ENCODE measurements at regions not wholly inside any gene's neighbourhood (a gene's known extent, or its start where the extent isn't known, plus 50 kb on each side); places are given as distances from the start of the nearest gene placed in this dataset.
A peak's percentile ranks its signal among the peaks of the same experiment; 100 is the strongest.
"Not testable (repeated sequence)": the region's sequence is repeated elsewhere in the genome, so short reads cannot be mapped to it uniquely, and the experiment has no call there.

- ChIA-PET POLR2A (ENCODE audit: low non-redundant PET) (no interaction called here), CTCF (no interaction called here)
- peaks cover 46% of the 10 kb centered on the region for H3K27me3 ChIP-seq (replicated peaks; ENCODE audit: insufficient read depth, low read depth, low read length, poor library complexity)
- BruUV-seq (replicated peaks), result no TSS peak
- no peak for DNase-seq (ENCODE audit: low spot score)
- no peaks in the 10 kb centered on the region for H3K9me3 ChIP-seq (ENCODE audit: low read depth, low read length, poor library complexity, severe bottlenecking)
- no peak for TF ChIP-seq EZH2 (IDR thresholded peaks at IDR 0.05; ENCODE audit: borderline replicate concordance, low read depth, low read length, poor library complexity, severe bottlenecking)
- TF ChIP-seq, protein P1, sequence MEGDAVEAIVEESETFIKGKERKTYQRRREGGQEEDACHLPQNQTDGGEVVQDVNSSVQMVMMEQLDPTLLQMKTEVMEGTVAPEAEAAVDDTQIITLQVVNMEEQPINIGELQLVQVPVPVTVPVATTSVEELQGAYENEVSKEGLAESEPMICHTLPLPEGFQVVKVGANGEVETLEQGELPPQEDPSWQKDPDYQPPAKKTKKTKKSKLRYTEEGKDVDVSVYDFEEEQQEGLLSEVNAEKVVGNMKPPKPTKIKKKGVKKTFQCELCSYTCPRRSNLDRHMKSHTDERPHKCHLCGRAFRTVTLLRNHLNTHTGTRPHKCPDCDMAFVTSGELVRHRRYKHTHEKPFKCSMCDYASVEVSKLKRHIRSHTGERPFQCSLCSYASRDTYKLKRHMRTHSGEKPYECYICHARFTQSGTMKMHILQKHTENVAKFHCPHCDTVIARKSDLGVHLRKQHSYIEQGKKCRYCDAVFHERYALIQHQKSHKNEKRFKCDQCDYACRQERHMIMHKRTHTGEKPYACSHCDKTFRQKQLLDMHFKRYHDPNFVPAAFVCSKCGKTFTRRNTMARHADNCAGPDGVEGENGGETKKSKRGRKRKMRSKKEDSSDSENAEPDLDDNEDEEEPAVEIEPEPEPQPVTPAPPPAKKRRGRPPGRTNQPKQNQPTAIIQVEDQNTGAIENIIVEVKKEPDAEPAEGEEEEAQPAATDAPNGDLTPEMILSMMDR (conservative IDR thresholded peaks at IDR 0.05; ENCODE audit: low read depth, low read length), result no peak
- H3K4me3 ChIP-seq (ENCODE audit: low read depth, low read length, poor library complexity, severe bottlenecking), result no peak overlapping the region
- no peaks in the 10 kb centered on the region for H3K36me3 ChIP-seq (ENCODE audit: insufficient read depth, low read length, poor library complexity, severe bottlenecking)
- H3K4me1 ChIP-seq (ENCODE audit: insufficient read depth, low read length, poor library complexity, severe bottlenecking), result no peaks in the 10 kb centered on the region
- intact Hi-C loops (cut with micrococcal nuclease; ENCODE audit: unreplicated experiment), result no loop called here
- no peak overlapping the region for H3K27ac ChIP-seq (ENCODE audit: low read depth, low read length, poor library complexity, severe bottlenecking)
Observed at GRCh38 chr20:63135411-63135810, 80.5 kb downstream of the YTHDF1 start.

- intact Hi-C loops (cut with micrococcal nuclease; ENCODE audit: unreplicated experiment); H3K4me3 ChIP-seq (ENCODE audit: low read depth, low read length, poor library complexity, severe bottlenecking); POLR2A ChIA-PET (ENCODE audit: low non-redundant PET); DNase-seq (ENCODE audit: low spot score); BruUV-seq (replicated peaks); H3K9me3 ChIP-seq (ENCODE audit: low read depth, low read length, poor library complexity, severe bottlenecking); H3K36me3 ChIP-seq (ENCODE audit: insufficient read depth, low read length, poor library complexity, severe bottlenecking); CTCF ChIA-PET; H3K4me1 ChIP-seq (ENCODE audit: insufficient read depth, low read length, poor library complexity, severe bottlenecking); H3K27ac ChIP-seq (ENCODE audit: low read depth, low read length, poor library complexity, severe bottlenecking): not testable (repeated sequence)
- peaks cover 45% of the 10 kb centered on the region for H3K27me3 ChIP-seq (replicated peaks; ENCODE audit: insufficient read depth, low read depth, low read length, poor library complexity)
Observed at GRCh38 chr20:63134711-63135361, 81.1 kb downstream of the YTHDF1 start.

GRCh38 chr20:63134201-63134612 is 81.7 kb downstream of the YTHDF1 start:
- H3K27ac ChIP-seq (ENCODE audit: low read depth, low read length, poor library complexity, severe bottlenecking), result no peak overlapping the region
- ChIA-PET POLR2A (ENCODE audit: low non-redundant PET) (no interaction called here), CTCF (no interaction called here)
- peak; percentile 19 for DNase-seq (ENCODE audit: low spot score)
- no peak for TF ChIP-seq EZH2 (IDR thresholded peaks at IDR 0.05; ENCODE audit: borderline replicate concordance, low read depth, low read length, poor library complexity, severe bottlenecking)
- TF ChIP-seq, protein P1 (conservative IDR thresholded peaks at IDR 0.05; ENCODE audit: low read depth, low read length), result no peak
- intact Hi-C loops (cut with micrococcal nuclease; ENCODE audit: unreplicated experiment), result no loop called here
- no TSS peak for BruUV-seq (replicated peaks)
- H3K27me3 ChIP-seq (replicated peaks; ENCODE audit: insufficient read depth, low read depth, low read length, poor library complexity), result peaks cover 45% of the 10 kb centered on the region
- H3K36me3 ChIP-seq (ENCODE audit: insufficient read depth, low read length, poor library complexity, severe bottlenecking), result no peaks in the 10 kb centered on the region
- H3K4me1 ChIP-seq (ENCODE audit: insufficient read depth, low read length, poor library complexity, severe bottlenecking), result no peaks in the 10 kb centered on the region
- no peak overlapping the region for H3K4me3 ChIP-seq (ENCODE audit: low read depth, low read length, poor library complexity, severe bottlenecking)
- H3K9me3 ChIP-seq (ENCODE audit: low read depth, low read length, poor library complexity, severe bottlenecking), result no peaks in the 10 kb centered on the region

GRCh38 chr20:63133481-63134091 is 82.3 kb downstream of the YTHDF1 start:
- intact Hi-C loops (cut with micrococcal nuclease; ENCODE audit: unreplicated experiment), result no loop called here
- no peaks in the 10 kb centered on the region for H3K9me3 ChIP-seq (ENCODE audit: low read depth, low read length, poor library complexity, severe bottlenecking)
- BruUV-seq (replicated peaks), result no TSS peak
- ChIA-PET POLR2A (ENCODE audit: low non-redundant PET) (no interaction called here), CTCF (no interaction called here)
- no peak for DNase-seq (ENCODE audit: low spot score)
- H3K36me3 ChIP-seq (ENCODE audit: insufficient read depth, low read length, poor library complexity, severe bottlenecking), result no peaks in the 10 kb centered on the region
- TF ChIP-seq EZH2 (IDR thresholded peaks at IDR 0.05; ENCODE audit: borderline replicate concordance, low read depth, low read length, poor library complexity, severe bottlenecking), result no peak
- TF ChIP-seq, protein P1 (conservative IDR thresholded peaks at IDR 0.05; ENCODE audit: low read depth, low read length), result no peak
- H3K4me1 ChIP-seq (ENCODE audit: insufficient read depth, low read length, poor library complexity, severe bottlenecking), result no peaks in the 10 kb centered on the region
- H3K27ac ChIP-seq (ENCODE audit: low read depth, low read length, poor library complexity, severe bottlenecking), result no peak overlapping the region
- no peak overlapping the region for H3K4me3 ChIP-seq (ENCODE audit: low read depth, low read length, poor library complexity, severe bottlenecking)
- H3K27me3 ChIP-seq (replicated peaks; ENCODE audit: insufficient read depth, low read depth, low read length, poor library complexity), result peaks cover 45% of the 10 kb centered on the region

Measured in A673 (cell line).